ENCODE measurements at regions not wholly inside any gene's neighbourhood (a gene's known extent, or its start where the extent isn't known, plus 50 kb on each side); places are given as distances from the start of the nearest gene placed in this dataset.

GRCh38 chr5:26828294-26828693 is 210.1 kb downstream of the CDH9 start:
- DNase-seq: no peak
- peaks cover 11% of the 10 kb centered on the region for H3K9me3 ChIP-seq (ENCODE audit: control insufficient read depth, insufficient read depth, low read length)
- no peaks in the 10 kb centered on the region for H3K36me3 ChIP-seq (ENCODE audit: control insufficient read depth, insufficient read depth, low read length)
- H3K36me3 Mint-ChIP-seq: no peaks in the 10 kb centered on the region
- H3K9me3 Mint-ChIP-seq: peaks cover 5 to 23% of the 10 kb centered on the region in 2 donors
- intact Hi-C loops (cut with micrococcal nuclease): no loop called here
- no peaks in the 10 kb centered on the region for H3K4me1 ChIP-seq (ENCODE audit: control insufficient read depth, insufficient read depth, low read length)
- no peak overlapping the region for H3K4me3 ChIP-seq (ENCODE audit: low read length)
- H3K27me3 Mint-ChIP-seq (ENCODE audit: low read depth in 2 of 2): no peaks in the 10 kb centered on the region
- H3K27ac Mint-ChIP-seq: no peak overlapping the region
- no peak for TF ChIP-seq CTCF (IDR thresholded peaks at IDR 0.05)
- no peak overlapping the region for H3K27ac ChIP-seq (ENCODE audit: low read length)
- H3K27me3 ChIP-seq (ENCODE audit: control insufficient read depth, insufficient read depth, low read length): no peaks in the 10 kb centered on the region
- ATAC-seq: no peak
- no peak overlapping the region for H3K4me3 Mint-ChIP-seq
- WGBS (ENCODE audit: insufficient coverage): 80% methylated on average over 1 of the region's 1 CpG
- H3K4me1 Mint-ChIP-seq: no peaks in the 10 kb centered on the region

GRCh38 chr5:26813235-26813634 is 225.2 kb downstream of the CDH9 start:
- Histone ChIP-seq H3K4me1 (ENCODE audit: control insufficient read depth, insufficient read depth, low read length) (no peaks in the 10 kb centered on the region), H3K4me3 (ENCODE audit: low read length) (no peak overlapping the region), H3K27me3 (ENCODE audit: control insufficient read depth, insufficient read depth, low read length) (no peaks in the 10 kb centered on the region), H3K27ac (ENCODE audit: low read length) (no peak overlapping the region), H3K36me3 (ENCODE audit: control insufficient read depth, insufficient read depth, low read length) (no peaks in the 10 kb centered on the region), H3K9me3 (ENCODE audit: control insufficient read depth, insufficient read depth, low read length) (peaks cover 24% of the 10 kb centered on the region)
- WGBS (ENCODE audit: insufficient coverage): 86% methylated on average over 7 of the region's 7 CpGs
- Mint-ChIP-seq H3K4me3 (no peak overlapping the region), H3K36me3 (peaks cover 42% of the 10 kb centered on the region), H3K4me1 (no peaks in the 10 kb centered on the region), H3K27ac (no peak overlapping the region), H3K9me3 (peaks cover 17 to 32% of the 10 kb centered on the region in 2 donors), H3K27me3 (ENCODE audit: low read depth in 2 of 2) (no peaks in the 10 kb centered on the region)
- no peak for ATAC-seq
- no peak for TF ChIP-seq CTCF (IDR thresholded peaks at IDR 0.05)
- intact Hi-C loops (cut with micrococcal nuclease): no loop called here
- no peak for DNase-seq

- intact Hi-C loops (cut with micrococcal nuclease): no loop called here
- Mint-ChIP-seq H3K4me1 (no peaks in the 10 kb centered on the region), H3K36me3 (peaks cover 37% of the 10 kb centered on the region), H3K27ac (no peak overlapping the region), H3K4me3 (no peak overlapping the region), H3K9me3 (peaks cover 14 to 29% of the 10 kb centered on the region in 2 donors), H3K27me3 (ENCODE audit: low read depth in 2 of 2) (no peaks in the 10 kb centered on the region)
- Histone ChIP-seq H3K36me3 (ENCODE audit: control insufficient read depth, insufficient read depth, low read length) (no peaks in the 10 kb centered on the region), H3K9me3 (ENCODE audit: control insufficient read depth, insufficient read depth, low read length) (peaks cover 29% of the 10 kb centered on the region), H3K4me1 (ENCODE audit: control insufficient read depth, insufficient read depth, low read length) (no peaks in the 10 kb centered on the region), H3K4me3 (ENCODE audit: low read length) (no peak overlapping the region), H3K27me3 (ENCODE audit: control insufficient read depth, insufficient read depth, low read length) (no peaks in the 10 kb centered on the region), H3K27ac (ENCODE audit: low read length) (no peak overlapping the region)
- TF ChIP-seq CTCF (IDR thresholded peaks at IDR 0.05): no peak
- ATAC-seq: no peak
- 93% methylated on average over 6 of the region's 6 CpGs for WGBS (ENCODE audit: insufficient coverage)
- DNase-seq: no peak
Measured at GRCh38 chr5:26812714-26813113, 225.7 kb downstream of the CDH9 start.
